BJ (cell line): ENCODE measurements at regions not wholly inside any gene's neighbourhood (a gene's known extent, or its start where the extent isn't known, plus 50 kb on each side); places are given as distances from the start of the nearest gene placed in this dataset.

Experiments used
- CTCF ChIA-PET: fragments of 350-600 bp; formaldehyde crosslinking; extraction: SDS; loops from one replicate; lab custom pipeline; 2021; ENCODE audit warnings: antibody characterized with exemption, inconsistent platforms; lab: Yijun Ruan, JAX
- POLR2A ChIA-PET: fragments of 300-600 bp; sonication (Branson Sonifier 250); formaldehyde crosslinking; extraction: SDS; loops from one replicate; lab custom pipeline; 2021; ENCODE audit warnings: antibody characterized with exemption; lab: Charles Lee
- DNase-seq: peaks from one replicate; pipeline ENCODE4 v3.0.0-alpha.2; 2011; ENCODE audit warnings: low read depth
- H3K27me3 ChIP-seq: 2 replicates; pipeline ENCODE4 v1.6.0; 2011; ENCODE audit warnings: low read length; ENCODE audit not compliant: control insufficient read depth, insufficient read depth
- H3K36me3 ChIP-seq: 2 replicates; pipeline ENCODE4 v1.5.1; 2011; ENCODE audit warnings: low read length; ENCODE audit not compliant: control insufficient read depth, insufficient read depth
- H3K4me3 ChIP-seq: 2 replicates; pipeline ENCODE4 v1.5.1; 2011; ENCODE audit warnings: low read depth, mild to moderate bottlenecking, control low read depth, low read length
- TF ChIP-seq, protein P1 (sequence below): IDR thresholded peaks from 2 replicates; pipeline ENCODE4 v1.5.1; 2011; ENCODE audit warnings: low read depth, mild to moderate bottlenecking, control low read depth, inconsistent platforms, low read length, moderate library complexity; ENCODE audit not compliant: insufficient read depth

DNA sequence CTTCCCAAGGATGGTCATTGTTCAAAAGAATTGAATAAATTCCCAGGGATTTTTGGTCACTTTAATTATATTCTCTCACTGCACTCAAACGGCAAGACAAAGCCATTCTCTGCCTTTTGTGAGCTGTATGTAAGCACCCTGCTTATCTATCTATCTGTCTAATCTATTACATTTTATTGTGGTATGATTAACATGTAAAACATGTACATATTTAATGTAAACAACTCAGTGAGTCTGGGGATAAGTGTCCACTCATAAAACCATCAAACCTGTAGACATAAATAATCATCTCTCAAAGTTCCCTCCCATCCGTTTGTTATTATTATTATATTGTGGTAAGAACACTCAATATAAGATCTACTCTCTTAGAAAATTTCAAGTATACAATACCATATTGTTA lies 167.1 kb downstream of the CAND1 start:
- no peak overlapping the region for H3K4me3 ChIP-seq
- H3K27me3 ChIP-seq: no peaks in the 10 kb centered on the region
- TF ChIP-seq, protein P1, sequence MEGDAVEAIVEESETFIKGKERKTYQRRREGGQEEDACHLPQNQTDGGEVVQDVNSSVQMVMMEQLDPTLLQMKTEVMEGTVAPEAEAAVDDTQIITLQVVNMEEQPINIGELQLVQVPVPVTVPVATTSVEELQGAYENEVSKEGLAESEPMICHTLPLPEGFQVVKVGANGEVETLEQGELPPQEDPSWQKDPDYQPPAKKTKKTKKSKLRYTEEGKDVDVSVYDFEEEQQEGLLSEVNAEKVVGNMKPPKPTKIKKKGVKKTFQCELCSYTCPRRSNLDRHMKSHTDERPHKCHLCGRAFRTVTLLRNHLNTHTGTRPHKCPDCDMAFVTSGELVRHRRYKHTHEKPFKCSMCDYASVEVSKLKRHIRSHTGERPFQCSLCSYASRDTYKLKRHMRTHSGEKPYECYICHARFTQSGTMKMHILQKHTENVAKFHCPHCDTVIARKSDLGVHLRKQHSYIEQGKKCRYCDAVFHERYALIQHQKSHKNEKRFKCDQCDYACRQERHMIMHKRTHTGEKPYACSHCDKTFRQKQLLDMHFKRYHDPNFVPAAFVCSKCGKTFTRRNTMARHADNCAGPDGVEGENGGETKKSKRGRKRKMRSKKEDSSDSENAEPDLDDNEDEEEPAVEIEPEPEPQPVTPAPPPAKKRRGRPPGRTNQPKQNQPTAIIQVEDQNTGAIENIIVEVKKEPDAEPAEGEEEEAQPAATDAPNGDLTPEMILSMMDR: no peak
- ChIA-PET CTCF (interaction anchor here (0.7 to 1.5 kb wide), 5 partner anchors 9 to 576 kb away, joined by 3 to 6 read pairs (median 3); no protein-coding TSS in a partner anchor), POLR2A (no interaction called here)
- H3K36me3 ChIP-seq: no peaks in the 10 kb centered on the region
- DNase-seq: no peak

DNA sequence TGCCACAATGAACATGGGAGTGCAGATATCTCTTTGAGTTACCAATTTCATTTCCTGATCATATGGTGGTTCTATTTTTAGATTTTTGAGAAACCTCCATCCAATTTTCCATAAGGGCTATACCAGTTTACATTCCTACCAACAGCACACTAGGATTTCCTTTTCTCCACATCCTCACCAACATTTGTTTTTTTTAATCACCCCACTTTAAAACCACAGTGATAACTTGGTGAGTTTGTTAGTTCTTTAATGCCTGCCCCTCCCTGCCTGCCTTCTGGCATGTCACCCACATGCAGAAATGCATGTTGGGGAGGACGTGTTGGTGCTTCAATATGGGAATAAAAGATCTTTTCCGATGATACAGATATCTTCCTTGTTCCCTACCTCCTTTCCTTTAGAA lies 167.9 kb downstream of the CAND1 start:
- CTCF ChIA-PET: interaction anchor here (1.0 kb wide), 1 partner anchor 10 kb away, joined by 3 read pairs; no protein-coding TSS in a partner anchor
- Histone ChIP-seq H3K27me3 (no peaks in the 10 kb centered on the region), H3K4me3 (no peak overlapping the region), H3K36me3 (no peaks in the 10 kb centered on the region)
- no peak for DNase-seq
- TF ChIP-seq, protein P1: no peak
- POLR2A ChIA-PET: no interaction called here

DNA sequence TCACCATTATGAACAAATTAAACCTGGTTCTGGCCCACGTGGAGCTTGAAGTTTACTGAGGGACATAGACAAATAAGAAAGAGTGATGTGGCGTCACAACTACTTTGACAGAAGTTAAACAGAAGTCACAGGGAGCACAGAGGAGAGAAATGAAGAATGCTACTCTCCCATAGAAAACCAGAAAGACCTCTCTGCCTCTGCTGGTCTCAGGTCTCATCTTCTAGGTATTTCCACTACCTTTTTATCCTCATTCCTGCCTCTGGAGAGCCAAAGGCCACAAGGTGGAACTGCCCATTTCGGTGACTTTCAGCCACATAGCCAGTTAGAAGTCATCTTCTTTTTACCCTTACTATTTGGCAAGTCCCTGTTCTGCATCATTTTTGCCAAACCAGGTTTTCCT lies 170.5 kb downstream of the CAND1 start:
- no peak overlapping the region for H3K4me3 ChIP-seq
- POLR2A ChIA-PET: no interaction called here
- no peaks in the 10 kb centered on the region for H3K36me3 ChIP-seq
- H3K27me3 ChIP-seq: no peaks in the 10 kb centered on the region
- TF ChIP-seq, protein P1: no peak
- no peak for DNase-seq
- CTCF ChIA-PET: interaction anchor here (1.0 kb wide), 1 partner anchor 18 kb away, joined by 4 read pairs; no protein-coding TSS in a partner anchor

DNA sequence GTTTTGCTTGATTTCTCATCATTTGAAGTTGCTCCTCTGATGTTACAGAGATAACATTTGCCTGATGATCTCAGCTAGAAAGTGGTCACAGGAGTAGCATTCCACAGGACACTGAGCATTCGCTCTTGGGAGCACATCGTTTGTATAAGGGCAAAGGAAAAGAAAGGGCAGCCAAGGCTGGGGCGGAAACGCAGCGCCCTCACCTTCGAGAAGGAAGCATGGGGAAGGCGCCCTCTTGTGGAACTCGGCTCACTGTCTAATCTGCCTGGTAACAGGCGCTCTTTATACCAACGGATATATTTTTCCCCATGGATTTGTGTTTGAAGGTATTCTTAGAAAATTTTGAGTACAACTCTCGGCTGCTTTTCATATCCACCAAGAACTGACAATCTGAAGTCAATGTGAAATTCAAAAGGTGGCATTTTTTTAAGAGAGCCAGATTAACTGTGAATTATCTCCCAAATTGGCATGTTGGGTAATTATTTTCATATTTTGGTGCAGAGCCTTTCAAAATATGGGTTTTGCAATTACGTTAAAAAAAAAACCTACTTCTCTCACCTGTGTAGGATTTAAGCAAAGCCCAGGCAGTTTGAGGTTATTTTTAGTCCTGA lies 172.7 kb downstream of the CAND1 start:
- H3K4me3 ChIP-seq: no peak overlapping the region
- ChIA-PET POLR2A (no interaction called here), CTCF (interaction anchor here (0.7 to 1.9 kb wide), 12 partner anchors 9 to 505 kb away, joined by 3 to 7 read pairs (median 3); no protein-coding TSS in a partner anchor)
- H3K27me3 ChIP-seq: no peaks in the 10 kb centered on the region; the same call in 1 of the 2 replicates
- H3K36me3 ChIP-seq: no peaks in the 10 kb centered on the region
- no peak for DNase-seq
- TF ChIP-seq, protein P1: peak; percentile 85

DNA sequence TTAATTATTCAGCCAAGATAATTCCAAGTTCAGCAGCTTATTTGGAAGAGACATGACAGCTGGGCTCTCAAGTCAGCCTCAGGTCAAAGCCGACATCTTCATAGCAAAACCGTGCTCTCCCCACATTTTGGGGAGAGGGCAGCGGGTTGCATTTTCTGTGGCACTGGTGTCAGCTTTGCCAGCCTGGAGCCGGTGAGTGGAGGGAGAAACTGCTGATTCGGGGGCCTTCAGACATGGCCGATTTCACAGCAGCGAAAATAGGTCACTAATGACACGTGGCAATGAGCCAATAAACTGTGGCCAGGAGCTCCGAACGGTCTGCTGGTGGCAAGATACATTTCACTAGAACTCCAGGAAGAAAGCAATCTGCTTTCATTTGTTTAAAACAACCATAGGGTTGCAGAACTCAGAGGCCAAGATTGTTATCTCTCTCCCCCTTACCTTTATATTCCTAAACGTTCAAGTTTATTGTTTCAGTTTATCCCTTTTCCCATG lies 173.2 kb downstream of the CAND1 start:
- POLR2A ChIA-PET: no interaction called here
- Histone ChIP-seq H3K4me3 (no peak overlapping the region), H3K36me3 (no peaks in the 10 kb centered on the region), H3K27me3 (no peaks in the 10 kb centered on the region; the same call in 1 of the 2 replicates)
- no peak for DNase-seq
- CTCF ChIA-PET: interaction anchor here (0.8 to 1.9 kb wide), 7 partner anchors 9 to 504 kb away, joined by 3 to 7 read pairs (median 4); no protein-coding TSS in a partner anchor
- TF ChIP-seq, protein P1: no peak
